ENCODE measurements at regions not wholly inside any gene's neighbourhood (a gene's known extent, or its start where the extent isn't known, plus 50 kb on each side); places are given as distances from the start of the nearest gene placed in this dataset.
"Not testable (repeated sequence)": the region's sequence is repeated elsewhere in the genome, so short reads cannot be mapped to it uniquely, and the experiment has no call there.

DNA sequence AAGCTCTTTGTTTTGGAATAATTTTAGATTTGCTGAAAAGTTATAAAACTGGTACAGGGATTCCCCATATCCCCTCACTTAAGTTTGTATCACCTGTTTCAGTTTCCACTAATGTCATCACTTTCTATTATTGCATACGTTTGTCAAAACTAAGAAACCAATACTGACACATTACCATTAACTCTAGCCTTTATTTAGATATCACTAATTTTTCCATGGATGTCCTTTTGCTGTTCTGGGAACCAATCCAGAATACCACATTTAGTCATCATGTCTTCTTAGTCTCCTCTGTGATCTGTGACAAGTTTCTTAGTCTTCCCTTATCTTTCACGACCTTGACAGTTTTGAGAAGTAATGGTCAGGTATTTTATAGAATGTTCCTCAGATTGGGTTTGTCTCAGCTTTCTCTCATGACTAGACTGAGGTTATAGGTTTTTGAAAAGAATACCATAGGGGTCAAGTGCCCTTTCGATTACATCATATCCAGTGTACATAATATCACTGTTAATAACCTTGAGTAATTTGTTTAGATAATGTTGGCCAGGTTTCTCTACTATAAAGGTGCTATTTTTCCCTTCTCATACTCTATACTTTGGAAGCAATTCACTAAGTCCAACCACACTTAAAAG lies 51.9 kb upstream of the NMUR2 start:
- DNase-seq (ENCODE audit: low read depth, low spot score): no peak

DNA sequence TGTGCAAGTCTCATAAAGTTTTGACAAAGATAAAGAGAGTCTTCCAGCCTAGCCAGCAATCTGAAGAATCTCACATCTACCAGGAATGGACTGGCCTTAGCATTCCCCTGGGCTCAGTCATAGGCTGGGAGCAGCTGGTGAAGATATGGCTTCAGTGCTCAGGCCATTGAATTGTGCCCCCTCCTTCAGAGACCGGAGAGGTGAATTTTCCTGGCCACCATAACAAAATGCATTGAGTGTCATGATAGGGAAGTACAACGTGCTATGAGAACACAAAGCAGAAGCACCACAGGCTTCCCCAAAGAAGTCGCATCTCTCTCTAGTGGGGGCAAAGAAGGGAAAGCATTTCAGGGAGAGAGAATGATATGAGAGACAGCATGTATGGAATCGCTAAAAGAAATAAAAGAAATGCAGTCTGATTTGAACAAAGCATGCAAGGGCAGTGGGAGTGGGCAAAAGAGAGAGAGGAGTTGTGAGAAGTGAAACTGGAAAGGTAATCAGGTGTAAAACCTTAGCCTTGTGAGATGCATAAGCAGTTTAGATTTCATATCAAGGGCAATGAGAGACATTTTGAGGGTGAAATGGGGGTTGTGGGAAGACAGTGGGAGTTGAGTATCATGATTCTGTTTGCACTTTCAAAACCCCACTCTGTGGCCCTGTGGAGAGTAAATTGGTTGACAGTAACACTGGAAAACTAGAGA lies 57.1 kb upstream of the NMUR2 start:
- DNase-seq (ENCODE audit: low read depth, low spot score): no peak

DNA sequence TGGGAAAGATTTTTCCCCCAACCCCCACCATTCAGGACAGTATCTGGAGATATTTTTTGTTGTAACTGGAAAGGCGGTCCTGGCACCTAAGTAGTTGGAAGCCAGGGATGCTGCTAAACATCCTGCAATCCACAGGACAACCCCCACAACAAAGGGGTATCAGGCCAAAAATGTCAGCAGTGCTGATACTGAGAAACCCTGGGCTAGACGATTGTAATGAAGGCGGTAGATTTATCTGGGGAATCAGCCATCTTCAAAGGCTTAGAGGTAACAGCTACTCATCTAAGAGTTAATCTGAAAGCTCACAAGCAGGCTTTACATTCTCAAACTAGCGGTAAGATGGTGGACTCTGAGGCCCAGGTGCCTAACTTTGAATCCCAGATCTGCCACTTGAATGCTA lies 59.0 kb upstream of the NMUR2 start:
- no peak for DNase-seq (ENCODE audit: low read depth, low spot score)

DNA sequence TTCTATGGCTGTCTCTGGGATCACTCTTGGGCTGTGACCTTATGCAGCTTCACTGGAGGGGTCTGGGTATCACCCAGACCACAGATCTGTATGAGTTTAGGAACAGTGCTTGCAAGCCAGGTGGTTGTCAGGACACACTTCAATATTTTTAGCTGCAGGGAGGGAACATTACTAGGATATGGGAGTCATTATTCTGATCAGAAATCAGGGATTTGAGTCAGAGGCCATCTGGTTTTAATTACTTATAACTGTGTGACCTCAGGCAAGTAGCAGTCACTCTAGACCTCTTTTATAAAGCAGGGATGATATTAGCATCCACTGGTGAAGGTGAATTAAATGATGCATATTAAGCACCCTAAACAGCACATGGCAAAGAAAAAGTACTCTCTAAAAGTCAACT lies 60.1 kb upstream of the NMUR2 start:
- DNase-seq (ENCODE audit: low read depth, low spot score): no peak

DNA sequence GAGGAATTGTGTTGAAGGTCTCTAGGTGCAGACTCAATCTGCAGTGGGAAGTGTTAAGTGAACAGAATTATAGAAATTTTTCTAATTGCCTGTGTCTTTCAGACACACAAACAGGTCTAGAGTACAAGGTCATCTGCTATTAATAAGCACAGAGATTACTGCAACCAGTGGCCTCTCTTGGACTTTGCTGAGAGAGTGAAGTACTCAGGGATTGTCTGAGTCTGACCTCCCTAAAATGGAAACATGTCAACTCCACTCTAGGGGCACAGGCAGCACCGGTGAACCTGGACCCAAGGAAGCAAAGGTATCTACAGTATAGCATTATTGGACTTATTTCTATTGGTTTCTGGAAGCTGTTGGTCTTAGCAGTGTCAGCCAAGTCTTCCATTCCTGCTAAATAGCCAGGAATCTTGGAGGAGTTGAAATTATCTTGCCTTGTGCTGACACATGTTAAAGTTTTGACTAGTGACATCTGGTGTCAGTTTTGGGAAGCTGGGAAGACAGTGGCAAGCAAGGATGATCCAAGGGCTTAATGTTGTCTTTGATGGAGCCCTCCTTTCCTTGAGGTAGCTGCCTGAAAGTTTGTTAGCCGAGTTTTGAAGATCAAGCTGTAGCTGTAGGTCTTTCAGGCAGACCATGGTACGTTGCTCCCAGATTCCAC lies 61.1 kb upstream of the NMUR2 start:
- DNase-seq (ENCODE audit: low read depth, low spot score): no peak

DNA sequence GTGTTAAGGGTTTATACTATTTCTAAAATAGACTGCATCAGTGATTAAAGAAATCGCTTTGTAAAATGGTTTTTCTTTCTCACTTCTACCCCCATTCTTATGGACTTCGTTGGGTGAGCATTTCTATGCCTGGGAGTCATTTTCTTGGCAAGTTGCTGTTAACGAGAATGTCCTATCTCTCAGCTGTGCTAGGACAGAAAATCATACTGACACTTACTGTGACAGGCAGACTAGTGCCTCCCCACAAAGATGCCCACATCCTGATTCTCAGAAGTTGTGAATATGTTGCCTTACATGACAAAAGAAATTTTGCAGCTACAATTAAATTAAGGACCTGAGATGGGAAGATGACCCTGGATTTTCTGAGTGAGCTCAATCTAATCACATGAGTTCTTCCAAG lies 65.1 kb upstream of the NMUR2 start:
- DNase-seq (ENCODE audit: low read depth, low spot score): no peak

DNA sequence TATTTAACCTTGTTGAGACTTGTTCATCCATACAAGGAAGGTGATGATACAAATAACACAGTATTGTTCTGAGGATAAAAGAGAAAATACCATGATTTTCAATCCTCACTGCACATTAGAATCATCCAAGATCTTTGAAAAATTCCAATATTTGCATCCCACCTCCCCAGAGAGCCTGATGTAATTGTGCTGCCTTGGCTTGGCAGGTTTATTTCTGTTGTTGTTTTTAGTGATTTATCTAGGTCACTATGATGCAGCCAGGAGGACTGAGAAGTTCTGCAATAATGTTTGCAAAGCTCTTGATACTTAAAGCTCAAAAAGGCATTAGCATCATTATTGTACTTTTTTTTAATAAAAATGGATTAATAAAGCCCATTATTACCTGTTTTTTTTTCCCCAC lies 67.0 kb upstream of the NMUR2 start:
- DNase-seq (ENCODE audit: low read depth, low spot score): no peak

DNA sequence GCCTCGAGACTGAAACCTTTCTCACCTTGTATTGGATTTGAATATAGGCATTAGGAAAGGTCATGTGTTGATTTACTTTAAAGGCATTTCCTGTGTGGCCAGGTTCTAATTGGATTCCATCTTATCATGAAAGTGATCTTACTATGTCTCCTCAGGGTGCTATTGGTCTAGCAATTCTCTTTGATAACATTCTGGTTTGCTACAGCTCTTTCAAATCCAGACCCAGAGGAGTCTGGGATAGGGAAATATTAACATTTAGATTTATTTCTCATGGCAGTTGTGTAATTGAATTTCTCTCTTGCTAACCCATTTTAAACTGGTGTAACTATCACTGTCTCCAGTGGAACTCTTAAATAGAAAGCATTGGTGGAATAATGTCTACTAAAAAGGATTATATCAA lies 69.9 kb upstream of the NMUR2 start:
- DNase-seq (ENCODE audit: low read depth, low spot score): no peak

DNA sequence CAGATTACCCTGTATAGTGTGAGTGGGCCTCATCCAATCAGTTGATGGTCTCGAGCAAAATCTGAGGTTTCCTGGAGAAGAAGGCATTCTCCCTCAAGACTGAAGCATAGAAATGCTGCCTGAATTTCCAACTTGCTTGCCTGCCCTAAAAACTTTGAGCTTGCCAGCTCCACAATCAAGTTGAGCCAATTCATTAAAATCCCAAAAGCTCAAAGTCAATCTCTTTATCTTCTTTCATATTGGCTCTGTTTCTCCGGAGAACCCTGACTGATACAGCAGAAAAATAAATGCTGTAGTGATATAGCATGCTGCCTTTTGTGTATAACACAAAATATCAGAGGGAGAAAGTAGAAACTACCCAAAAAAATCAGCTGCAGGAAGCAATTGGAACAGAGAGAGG lies 72.5 kb upstream of the NMUR2 start:
- DNase-seq (ENCODE audit: low read depth, low spot score): no peak

DNA sequence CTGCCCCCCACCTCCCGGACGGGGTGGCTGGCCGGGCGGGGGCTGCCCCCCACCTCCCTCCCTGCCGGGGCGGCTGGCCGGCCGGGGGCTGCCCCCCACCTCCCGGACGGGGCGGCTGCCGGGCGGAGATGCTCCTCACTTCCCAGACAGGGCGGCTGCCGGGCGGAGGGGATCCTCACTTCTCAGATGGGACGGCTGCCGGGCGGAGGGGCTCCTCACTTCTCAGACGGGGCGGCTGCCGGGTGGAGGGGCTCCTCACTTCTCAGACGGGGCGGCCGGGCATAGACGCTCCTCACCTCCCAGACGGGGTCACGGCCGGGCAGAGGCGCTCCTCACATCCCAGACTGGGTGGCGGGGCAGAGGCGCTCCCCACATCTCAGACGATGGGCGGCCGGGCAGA lies 74.8 kb upstream of the NMUR2 start:
- DNase-seq (ENCODE audit: low read depth, low spot score): not testable (repeated sequence)

DNA sequence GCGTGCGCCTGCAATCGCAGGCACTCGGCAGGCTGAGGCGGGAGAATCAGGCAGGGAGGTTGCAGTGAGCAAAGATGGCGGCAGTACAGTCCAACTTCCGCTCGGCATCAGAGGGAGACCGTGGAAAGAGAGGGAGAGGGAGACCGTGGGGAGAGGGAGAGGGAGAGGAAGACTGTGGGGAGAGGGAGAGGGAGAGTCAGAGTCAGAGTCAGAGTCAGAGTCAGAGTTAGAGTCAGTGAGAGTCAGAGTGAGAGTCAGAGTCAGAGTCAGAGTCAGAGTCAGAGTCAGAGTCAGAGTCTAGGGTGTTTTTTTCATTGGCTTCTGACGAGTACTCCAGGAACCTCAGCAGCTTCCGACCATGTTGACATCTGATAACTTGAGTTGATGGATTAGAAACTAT lies 75.6 kb upstream of the NMUR2 start:
- DNase-seq (ENCODE audit: low read depth, low spot score): not testable (repeated sequence)

DNA sequence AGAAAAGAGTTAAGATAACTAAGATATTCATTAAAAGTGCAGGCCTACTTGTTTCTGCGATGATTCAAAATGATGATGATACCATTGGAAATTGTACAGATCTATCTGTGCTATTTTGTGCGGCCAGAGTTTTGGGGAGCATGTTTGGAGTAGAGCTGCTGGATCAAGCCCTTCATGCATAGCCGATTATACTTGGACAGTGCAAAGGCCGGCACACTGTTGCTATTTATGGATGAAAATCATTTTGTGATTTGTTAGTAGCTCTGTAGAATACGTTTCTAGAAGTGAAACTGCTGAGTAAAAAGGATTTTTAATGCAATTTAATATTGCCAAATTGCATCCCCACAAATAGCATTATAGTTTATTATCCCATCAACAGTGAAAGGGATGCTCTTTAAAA lies 82.1 kb upstream of the NMUR2 start:
- DNase-seq (ENCODE audit: low read depth, low spot score): no peak

DNA sequence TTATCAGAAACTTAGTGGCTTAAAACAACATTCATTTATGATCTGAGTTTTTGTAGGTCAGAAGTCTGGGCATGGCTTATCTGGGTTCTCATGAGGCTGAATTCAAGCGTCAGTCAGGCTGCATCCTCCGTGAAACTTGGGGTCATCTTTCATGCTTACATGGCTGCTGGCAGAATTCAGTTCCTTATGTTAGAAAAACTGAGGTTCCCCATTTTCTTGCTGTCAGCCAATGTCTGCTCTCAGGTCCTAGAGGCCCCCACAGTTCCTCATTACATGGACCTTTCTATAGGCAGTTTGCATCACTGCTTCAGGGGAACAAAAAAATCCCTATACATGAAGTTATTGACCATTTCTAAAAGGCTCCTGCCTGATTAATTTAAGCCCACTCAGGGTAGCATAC lies 83.8 kb upstream of the NMUR2 start:
- DNase-seq (ENCODE audit: low read depth, low spot score): no peak

DNA sequence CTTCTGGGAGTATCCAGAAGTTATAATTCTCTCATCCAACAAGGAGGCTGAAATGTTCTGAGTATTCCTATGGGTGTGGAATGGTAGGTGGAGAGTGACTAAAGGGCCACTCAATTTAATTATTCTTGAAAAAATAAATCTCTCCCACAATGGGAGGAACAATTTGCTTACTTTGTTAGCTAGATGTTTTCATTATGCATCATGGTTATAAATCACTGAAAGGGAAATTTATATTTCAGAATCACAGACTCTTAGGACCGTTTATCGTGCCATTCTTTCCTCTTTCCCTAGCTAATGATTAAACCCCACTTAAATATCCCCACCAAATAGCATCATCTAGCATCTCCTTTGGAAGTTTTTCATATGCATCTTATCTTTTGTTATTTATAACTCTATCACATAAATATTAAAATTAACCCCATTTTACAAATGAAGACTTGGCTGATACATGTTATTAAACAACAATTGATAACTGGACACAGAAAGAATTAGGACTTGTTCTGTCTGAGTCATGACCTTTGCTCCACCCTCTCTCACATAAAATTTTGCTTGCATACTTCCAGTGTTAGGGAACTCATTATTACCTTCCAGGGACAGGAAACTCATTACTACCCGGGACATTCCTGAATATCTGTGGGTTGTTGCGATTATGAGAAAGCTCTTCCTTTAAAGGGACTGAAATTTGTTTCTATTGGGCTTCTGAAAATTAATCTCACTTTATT lies 94.9 kb upstream of the NMUR2 start:
- DNase-seq (ENCODE audit: low read depth, low spot score): no peak

DNA sequence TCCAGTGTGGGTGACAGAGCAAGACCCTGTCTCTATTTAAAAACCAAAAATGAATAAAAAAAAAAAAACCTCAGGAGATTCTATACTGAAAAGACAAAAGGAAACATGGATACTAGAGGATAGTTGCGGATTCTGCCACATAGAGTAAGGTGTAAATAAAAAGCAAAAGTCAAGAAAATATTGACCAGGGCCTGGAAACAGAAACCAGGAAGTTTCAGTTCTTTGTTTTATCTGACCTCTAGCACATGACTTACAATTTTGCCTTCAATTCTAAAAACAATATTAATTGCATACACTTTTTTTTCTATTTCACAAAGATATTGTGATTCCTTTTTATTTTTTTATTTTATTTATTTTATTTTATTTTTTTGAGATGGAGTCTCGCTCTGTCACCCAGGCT lies 96.2 kb upstream of the NMUR2 start:
- DNase-seq (ENCODE audit: low read depth, low spot score): no peak

DNA sequence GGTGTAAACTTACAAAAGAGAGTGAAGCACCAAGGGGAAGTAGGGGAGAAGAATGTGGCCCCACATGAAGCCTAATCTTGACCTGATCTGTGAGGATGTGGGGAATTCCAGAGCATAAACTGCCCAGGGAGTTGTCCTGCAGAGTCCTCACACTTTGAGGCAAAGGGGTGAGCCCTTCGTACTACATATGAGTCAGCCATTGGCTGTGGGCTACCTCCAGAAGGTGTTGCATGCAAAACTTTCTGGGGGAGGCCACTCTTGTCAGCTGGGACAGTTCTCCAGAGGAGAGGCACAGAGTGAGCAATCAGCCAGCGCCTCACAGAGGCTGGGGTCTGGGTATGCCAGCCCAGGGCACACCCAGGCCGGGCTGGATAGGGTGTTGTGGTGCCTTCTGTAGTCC lies 98.1 kb upstream of the NMUR2 start:
- no peak for DNase-seq (ENCODE audit: low read depth, low spot score)

DNA sequence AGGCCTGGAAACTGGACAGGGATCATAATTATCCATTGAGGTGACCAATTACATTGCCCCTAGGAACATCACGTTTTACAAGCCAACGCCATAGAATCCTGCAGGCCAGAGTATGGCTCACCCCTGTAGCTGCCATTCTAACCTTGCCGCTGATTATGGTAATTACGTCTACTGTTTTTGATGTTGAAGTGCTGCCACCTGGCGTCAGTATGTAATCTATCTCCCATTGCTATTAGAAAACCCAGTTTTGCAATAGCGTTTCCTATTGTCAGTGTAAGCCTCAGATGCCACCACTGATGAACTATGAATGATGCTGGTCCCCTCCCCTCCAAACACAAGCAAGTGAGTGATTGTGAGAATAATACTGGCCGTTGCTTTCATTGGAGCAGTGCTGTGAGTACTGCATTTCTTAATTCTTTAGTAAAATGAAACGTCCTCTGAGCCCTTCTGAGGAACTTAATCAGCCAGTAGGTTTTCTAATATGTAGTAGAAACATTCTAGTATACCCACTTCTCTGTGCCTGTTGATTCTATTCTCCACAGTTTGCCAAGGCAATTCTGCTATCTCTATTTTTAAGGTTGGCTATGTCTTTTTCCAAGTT lies 100.5 kb upstream of the NMUR2 start:
- DNase-seq (ENCODE audit: low read depth, low spot score): peak; percentile 7

DNA sequence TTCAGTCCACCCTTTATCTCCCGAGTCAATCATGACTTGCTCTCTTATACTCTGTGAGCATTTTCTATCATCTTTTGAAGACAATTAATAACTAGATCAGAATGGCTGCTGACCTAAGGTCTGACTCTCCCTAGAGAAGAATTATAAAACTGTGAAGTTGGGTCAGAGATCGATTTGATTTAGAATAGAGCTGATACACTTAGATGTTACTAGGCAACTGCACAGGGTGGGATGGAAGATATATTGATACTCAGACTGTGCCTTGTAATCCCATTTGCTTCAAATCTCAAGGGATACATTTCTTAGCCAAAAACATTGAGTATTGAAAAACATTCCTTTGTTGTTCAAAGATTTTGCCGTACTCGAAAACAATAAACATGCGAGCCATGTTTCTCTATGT lies 106.0 kb upstream of the NMUR2 start:
- DNase-seq (ENCODE audit: low read depth, low spot score): no peak

DNA sequence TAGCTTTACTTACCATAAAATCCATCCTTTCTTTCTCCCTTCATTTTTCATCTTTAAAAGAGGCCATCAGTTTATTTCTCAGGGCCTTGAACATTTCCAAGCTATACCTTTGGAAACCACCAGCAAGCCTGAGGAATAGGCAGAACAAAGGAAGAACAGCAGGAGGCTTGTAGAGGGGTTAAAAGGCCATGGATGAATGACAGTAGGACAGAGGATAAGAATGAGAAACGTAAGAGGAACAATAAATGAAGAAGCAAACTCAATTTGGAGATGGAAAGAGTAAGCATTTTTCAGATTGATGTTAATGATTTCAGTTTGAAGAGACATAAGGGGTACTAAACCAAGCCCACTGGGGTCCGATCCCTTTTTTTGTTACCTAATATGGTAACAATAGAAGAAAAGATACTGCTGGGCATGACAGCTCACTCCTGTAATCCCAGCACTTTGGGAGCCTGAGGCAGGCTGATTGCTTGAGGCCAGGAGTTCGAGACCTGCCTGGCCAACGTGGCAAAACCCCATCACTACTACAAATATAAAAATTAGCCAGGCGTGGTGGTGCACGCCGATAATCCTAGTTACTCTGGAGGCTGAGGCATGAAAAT lies 106.6 kb upstream of the NMUR2 start:
- DNase-seq (ENCODE audit: low read depth, low spot score): no peak

DNA sequence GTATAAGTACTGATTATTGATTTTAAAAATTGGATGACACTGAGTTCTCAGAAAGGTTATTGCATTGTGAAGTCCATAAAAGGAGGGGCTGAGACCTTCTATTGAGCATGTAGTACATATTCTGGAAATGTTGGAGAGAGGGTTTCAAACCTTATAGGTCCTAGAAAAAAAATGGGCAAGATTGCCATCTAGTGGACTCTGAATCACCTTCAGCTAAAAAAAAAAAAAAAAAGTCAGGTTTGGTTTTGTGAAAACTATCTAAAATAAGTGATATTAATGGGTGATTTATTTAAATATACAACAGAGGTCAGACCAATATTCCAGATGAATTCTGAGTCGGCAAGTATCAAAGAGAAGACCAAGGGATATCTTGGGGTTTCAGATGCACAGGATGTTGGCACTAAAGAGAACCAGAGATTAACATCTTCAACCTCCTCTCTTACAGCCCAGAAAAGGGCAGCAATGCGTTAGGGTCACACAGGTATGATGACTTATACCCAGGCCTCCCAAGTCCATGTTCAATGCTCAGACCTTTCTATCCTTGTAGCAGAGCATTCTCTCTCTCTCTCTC lies 109.8 kb upstream of the NMUR2 start:
- DNase-seq (ENCODE audit: low read depth, low spot score): no peak

DNA sequence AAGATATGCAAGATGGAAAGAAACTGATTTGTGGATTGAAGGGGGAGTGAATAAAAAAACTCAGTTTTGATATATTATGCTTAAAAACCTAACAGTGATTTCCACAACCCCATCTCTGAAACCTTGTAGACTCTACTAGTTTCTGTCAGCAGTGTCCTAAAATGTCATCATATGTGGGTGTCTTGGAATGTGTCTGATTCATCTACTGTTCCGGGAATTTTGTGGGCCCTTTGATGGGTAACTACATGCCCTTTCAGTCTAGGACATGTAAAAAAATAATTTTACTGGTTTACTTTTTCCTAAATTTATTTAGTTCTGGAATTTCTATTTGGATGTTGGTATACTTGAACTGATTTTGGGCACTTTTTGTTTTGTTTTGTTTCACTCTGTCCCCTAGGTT lies 118.9 kb upstream of the NMUR2 start:
- DNase-seq (ENCODE audit: low read depth, low spot score): no peak
